Fibroblast of villous mesenchyme (primary cell): ENCODE measurements at regions not wholly inside any gene's neighbourhood (a gene's known extent, or its start where the extent isn't known, plus 50 kb on each side); places are given as distances from the start of the nearest gene placed in this dataset.

Experiments used
- DNase-seq: peaks from one replicate; pipeline ENCODE4 v3.0.0-alpha.2; 2010; ENCODE audit warnings: low read depth
- H3K4me3 ChIP-seq: 2 replicates; pipeline ENCODE4 v1.5.1; 2011; ENCODE audit warnings: low read depth, mild to moderate bottlenecking, low read length
- CTCF ChIP-seq: IDR thresholded peaks from 2 replicates; pipeline ENCODE4 v1.5.1; 2012; ENCODE audit warnings: low read depth, mild to moderate bottlenecking, low read length; ENCODE audit not compliant: insufficient read depth

GRCh38 chr16:76669288-76669687, 392.1 kb downstream of the CNTNAP4 start:
- TF ChIP-seq CTCF = no peak
- no peak for DNase-seq

DNA sequence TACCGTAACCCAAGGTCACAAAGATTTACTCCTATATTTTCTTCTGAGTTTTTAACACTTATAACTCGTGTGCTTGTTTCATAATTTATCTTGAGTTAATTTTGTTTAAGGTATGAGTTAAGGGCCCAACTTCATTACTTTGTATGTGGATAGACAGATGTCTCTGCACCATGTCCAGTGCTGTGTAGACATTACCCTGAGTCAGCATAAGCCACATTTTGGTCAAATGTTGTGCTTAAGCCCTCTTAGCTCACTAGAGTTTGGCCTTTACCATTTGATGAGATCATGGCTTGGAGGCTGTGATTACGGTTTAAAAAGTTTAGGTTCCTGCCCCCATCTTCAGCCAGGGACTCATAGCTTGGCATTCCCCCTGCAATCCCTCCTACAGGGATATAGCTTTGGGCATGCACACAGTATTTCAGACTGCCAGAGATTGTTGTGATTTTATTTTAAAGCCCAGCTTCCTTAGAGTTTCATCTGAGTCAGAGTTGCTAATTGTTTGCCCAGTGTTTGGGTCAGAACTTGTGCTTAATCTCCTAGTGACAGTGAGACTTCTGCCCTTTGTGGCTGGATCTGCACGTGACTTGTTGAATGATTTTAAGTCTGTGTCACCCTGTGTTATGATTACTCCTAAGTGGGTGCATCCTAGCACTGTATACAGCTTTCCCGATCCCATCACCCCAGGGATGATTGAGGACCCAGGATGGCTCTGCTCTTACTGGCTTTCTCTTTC, 393.1 kb downstream of the CNTNAP4 start:
- H3K4me3 ChIP-seq = no peak overlapping the region
- no peak for TF ChIP-seq CTCF
- DNase-seq = no peak

More at GRCh38 chr16:76669288-76669687, 392.1 kb downstream of the CNTNAP4 start:
- no peak overlapping the region for H3K4me3 ChIP-seq

DNA sequence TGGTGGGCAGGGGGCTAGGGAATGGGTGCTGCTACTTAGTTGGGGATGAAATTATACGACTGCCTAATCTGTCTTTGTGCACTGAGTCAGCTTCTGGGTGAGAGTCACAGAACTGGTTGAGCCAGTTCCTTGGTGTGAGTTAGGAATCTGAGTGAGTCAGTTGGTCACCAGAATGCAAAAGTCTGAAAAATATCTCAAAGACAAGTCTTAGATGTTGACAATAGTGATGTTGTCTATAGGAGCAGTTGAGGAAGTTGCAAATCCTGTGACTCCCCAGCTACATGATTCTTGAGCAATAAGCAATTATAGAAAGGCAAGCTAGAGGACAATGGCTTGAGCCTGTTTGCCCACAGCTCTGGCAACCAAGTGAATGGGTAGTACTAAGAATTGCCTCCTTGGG, 399.2 kb downstream of the CNTNAP4 start:
- DNase-seq = no peak
- no peak overlapping the region for H3K4me3 ChIP-seq
- TF ChIP-seq CTCF = no peak

DNA sequence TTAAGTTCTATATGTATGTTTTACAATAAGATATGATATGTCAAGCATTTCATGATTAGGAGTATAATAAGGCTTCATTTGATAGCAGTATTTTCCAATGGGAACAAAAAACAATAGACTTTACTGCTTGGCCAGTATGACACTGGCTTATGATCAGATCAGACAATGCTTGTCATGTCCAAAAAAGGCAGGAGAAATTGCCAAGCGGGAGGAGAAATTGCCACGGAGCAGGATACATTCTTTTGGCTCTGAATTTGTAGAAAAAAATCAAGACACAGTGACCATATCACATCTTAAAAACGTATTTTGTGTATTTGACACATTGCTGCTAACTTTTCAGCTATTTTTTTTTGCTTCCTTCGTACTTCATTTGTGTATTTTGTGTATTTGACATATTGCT, 404.1 kb downstream of the CNTNAP4 start:
- no peak for DNase-seq
- no peak overlapping the region for H3K4me3 ChIP-seq
- no peak for TF ChIP-seq CTCF

GRCh38 chr16:76683051-76683450, 405.9 kb downstream of the CNTNAP4 start:
- no peak overlapping the region for H3K4me3 ChIP-seq
- no peak for TF ChIP-seq CTCF
- no peak for DNase-seq

- no peak for TF ChIP-seq CTCF
- DNase-seq = no peak
- no peak overlapping the region for H3K4me3 ChIP-seq
These were observed 419.7 kb downstream of the CNTNAP4 start for GRCh38 chr16:76696876-76697275.

GRCh38 chr16:76705892-76706291, 428.7 kb downstream of the CNTNAP4 start:
- TF ChIP-seq CTCF = no peak
- no peak for DNase-seq

More at GRCh38 chr16:76705892-76706291, 428.7 kb downstream of the CNTNAP4 start:
- H3K4me3 ChIP-seq = no peak overlapping the region
